NCI-H2107 treated with DMSO at 0.1 percent for 48 hours (cell line): ENCODE measurements at regions not wholly inside any gene's neighbourhood (a gene's known extent, or its start where the extent isn't known, plus 50 kb on each side); places are given as distances from the start of the nearest gene placed in this dataset.

ENCODE experiments used
- DNase-seq: peaks from one replicate; lab custom pipeline; 2025; ENCODE audit not compliant: unreplicated experiment; lab: John Stamatoyannopoulos, UW

DNA sequence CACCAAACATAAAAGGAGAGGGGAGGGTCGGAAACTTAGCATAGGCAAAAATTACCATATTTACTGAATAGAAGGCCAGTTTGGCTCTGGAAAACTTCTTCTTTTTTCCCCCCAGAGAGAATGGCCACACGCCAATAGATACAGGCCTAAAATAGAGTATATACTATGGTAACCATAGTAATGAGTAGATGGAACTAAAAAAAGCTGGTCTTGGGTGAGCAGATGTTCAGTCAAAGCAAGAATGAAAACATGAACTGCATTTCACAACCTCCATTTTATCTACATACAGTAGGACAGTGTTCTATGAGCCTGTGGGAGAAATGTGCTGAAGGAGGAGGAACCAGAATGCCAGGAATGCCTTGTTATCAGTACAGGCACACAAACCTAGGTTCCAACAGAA lies 141.7 kb upstream of the SEMA3A start:
- DNase-seq, result no peak

DNA sequence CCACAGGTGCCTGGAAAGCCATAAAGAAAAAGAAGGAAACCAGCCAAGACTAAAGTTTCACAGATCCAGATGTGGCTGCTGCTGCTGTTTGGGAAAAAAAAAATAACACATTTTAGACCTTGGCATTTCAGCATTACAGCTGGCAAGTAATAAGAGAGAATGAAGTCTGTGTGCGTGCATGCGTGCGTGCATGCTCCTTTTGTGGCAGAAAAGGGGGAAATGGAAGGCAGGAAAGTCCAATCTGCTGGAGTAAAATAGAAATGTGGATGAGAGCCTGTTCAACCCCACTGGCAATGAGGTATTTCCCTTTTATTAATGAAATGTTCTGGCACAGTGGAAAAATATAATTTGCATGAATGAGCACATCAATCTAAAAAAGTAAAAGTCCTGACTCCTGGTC lies 137.0 kb upstream of the SEMA3A start:
- DNase-seq, result no peak

DNA sequence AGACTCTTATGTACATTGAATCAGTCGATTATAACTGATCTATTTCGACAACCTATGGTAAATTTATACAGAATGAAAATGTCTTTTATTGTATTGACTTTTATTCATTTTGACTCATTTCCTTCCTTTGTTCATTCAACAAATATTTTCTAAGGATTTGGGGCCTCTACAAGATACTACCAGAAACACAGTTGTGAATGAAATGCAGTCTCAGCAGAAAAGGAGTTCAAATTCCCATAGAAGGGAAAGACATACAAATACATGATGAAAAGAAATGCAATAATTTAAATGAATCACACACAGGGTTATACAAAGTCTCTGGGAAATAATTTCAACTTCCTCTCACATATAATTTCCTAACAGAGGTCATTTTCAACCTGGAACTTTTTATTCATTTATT lies 134.0 kb upstream of the SEMA3A start:
- no peak for DNase-seq

DNA sequence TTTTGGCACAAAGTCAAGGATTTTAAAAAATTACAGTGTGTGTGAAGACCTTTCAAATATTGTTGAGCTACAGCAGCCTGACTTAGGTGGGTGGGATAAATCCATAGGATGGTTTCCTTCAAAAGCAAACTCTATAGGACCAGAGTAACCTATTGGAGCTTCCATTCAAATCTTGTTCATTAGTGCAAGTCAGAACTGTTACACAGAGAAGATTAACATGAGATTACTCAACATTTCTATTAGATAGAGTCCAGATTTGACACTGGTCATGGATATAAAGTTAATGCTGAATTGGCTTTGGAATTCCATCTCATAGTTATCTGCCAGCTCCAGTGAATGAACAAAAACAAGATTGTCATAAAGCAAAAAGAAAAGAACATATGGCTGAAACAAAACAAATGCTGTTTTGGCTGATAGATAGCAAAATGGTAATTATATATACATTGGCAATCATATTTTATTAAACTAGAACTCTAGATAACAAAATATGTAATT lies 129.6 kb upstream of the SEMA3A start:
- DNase-seq, result no peak

DNA sequence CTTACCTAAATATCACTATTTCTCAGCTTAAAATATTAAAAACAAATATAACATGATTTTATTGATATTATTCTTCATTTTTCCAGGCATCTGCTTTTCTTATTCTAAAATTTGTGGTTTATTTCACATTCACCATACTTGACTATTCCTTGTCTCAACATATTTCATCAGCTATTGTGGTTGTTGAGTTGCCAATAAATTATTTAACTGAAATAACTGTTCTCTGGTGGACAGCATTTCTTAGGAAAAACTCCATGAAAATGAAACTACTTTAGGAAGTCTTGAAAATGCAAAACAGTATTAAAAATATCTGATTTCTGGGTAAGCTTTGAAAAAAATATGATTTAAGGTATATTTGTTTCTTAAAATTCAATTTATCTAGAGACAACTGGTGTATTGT lies 122.9 kb upstream of the SEMA3A start:
- DNase-seq, result no peak

DNA sequence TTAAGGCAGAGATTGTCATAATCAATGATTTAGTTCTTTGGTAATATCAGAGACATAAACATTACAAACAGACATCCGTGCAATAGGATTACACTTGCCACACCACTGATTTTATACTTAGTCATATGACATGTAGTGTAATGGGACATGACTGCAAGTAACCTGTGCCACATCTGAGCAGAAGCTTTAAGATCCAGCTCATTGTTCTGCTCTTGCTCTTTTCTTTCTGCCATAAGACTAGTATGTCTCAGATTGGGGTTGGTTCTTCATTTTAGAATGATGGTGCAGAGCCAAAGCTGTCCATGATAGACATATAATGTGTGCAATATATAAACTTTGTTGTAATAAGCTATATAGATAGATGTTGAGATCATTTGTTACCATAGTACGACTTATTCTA lies 119.7 kb upstream of the SEMA3A start:
- no peak for DNase-seq

DNA sequence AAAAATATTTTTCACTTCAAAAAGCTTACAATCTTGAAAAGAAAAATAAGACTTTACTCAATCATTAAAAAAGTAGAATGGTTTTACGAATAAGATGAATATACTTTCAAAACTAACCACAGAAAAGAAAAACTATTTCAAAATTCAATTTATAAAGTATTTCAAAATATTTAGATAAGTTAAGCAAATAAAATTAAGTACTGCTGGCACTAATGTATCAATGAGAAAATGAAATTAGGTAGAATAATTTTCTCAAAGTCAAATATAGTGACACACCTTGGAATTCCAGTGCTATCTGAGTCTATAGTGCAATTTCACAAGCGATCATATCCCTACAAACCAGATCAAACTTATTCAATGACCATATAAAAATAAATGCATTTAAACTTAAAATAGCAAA lies 109.8 kb upstream of the SEMA3A start:
- no peak for DNase-seq

DNA sequence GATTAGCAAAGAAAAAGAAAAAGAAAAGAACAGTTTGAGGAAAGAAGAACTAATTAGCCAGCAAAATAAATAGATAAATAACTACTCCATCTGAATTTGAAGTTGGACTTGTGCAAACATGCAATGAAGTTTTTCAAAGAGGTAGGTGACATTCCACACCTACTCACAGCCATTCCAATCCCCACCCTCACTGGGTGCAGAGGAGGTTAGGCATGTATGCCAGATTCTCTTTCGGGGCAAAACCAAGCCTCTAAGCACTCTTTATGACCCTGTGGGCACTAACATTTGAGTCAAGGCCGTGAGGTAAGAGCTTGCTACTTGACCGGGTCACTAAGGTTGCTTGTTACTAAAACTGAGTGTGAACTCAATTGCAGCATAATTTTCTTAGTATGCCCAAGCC lies 108.4 kb upstream of the SEMA3A start:
- no peak for DNase-seq

DNA sequence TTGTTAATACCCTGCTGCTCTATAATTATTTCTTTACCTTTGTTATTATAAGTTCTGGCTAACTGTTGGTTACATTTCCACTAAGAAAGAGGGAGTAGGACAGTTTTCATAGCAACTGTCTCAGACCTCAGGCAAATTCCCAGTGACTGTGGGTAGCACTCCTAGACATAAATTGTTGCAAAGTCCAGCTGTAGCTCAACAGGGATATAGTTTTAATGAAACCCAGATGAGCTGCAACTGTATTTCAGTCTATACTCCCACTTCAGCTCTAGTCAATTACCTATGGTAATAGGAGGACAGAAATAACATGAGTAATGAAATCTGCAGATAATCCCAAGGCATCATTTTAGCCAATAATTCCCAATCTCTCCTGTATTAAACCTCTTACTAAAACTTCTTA lies 103.0 kb upstream of the SEMA3A start:
- DNase-seq, result no peak

DNA sequence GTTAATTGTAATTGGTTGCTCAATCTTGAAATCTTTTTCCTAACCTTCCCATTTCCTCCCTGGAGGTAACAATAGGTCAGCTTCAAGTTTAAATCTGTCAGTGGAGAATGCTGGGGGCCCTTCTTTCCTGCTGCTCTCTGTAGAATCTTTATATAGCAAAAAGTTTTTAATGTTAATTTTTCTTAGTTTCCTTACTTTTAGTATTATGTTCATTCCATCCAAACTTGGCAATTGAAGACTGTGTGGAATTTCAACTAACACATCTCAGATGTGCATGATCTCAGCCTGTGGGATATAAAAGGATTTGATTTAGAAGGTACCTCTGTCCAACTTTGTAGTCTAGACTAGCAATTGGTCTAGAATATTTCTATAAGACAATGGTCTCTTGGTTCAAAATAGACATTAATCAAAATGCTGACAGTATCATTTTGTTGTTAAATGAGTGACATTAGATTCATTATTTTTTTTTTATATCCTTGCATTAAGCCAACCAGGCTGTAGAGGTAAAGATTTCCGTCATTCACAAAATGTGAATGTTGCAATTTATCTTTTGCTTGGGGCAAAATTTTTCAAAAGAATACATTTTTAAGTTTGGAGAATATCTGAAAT lies 100.4 kb upstream of the SEMA3A start:
- DNase-seq, result no peak

DNA sequence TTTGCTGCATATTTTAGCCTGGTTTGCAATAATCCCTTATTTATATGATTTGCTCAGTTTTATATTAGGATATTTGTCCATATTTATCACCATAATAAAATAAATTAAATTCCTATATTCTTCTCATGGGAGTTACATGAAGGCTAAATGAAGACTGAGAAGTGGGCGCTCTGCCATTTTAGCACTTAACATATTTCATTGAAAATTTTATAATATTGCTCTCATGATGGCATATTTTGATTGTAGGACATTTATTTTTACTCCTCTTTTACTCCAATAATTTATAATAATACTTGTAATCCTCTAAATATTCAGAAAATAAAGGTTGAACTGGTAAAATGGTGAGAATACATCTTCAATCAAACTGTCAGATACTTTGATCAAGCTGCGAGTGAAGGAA lies 99.8 kb upstream of the SEMA3A start:
- DNase-seq, result no peak

DNA sequence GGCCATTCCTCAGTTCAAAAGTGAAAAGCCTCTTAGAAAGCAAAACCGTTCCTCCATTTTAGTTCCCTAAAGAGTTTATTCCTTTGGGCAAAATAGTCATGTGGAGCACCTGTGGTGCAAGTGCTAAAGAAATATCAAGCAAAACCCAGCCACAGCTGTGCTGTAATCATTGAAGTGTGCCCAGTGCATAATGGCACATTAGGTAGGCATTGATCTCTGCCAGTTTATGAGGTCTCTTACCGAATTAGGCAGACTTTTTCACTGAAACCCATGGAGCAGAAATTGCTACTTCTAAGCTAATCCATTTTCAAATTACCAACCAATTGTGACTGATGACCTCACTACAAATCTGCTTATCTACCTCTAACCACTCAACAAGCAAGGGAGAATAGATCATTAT lies 97.2 kb upstream of the SEMA3A start:
- peak; percentile 98 for DNase-seq

DNA sequence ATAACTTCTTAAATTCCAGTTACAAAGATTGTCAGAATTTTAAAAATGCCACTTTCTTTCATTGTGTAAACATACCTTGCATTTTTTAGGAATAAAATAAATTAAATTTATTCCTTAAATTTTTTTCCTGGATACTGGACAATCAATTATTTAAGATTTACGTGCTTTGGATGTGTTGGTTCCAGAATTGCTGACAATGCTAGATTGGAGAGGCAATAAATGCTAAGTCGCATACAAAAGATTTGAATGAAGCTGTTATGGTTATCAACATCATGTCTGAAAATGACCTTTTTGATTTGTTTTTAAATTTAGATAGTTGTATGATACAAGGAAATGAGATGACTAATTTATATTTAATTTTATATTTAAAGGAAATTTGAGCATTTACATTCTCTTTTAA lies 89.2 kb upstream of the SEMA3A start:
- no peak for DNase-seq

DNA sequence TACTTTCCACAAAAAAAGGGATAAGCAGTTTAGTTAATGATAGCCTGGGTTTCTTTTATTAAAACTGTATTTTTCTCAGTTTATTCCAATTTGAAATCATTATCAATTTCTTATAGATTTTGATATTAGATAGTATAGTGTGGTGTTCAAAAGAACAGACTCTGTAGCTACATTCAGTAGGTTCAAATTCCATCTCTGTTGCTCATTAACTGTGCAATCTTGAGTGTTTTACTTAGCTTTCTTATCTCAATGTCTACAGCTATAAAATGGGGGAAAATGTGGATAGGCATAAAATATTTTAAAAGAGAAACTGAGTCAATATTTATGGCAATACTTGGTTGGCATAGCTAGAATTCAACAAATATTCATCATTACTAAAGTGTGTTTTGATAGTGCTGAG lies 86.9 kb upstream of the SEMA3A start:
- no peak for DNase-seq

DNA sequence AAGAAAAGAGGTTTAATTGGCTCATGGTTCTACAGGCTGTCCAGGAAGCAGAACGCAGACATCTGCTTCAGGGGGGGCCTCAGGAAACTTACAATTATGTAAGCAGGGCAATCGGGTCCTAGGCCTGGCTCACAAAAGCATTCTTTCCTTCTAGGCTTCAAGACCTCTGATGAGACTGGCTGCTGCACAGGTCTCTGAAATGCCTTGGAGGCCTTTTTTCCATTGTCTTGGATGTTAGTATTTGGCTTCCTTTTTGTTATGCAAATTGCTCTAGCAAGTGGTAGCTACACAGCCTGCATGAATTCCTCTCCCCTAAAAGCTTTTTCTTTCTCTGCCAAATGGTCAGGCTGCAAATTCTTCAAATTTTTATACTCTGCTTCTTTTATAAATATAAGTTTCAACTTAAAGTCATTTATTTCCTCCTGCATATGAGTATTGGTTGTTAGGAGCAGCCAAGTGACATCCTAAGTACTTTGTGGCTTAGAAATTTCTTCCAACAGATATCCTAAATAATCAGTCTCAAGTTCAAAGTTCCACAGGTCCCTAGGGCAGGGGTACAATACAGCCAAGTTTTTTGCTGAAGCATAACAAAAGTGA lies 83.1 kb upstream of the SEMA3A start:
- DNase-seq, result no peak

DNA sequence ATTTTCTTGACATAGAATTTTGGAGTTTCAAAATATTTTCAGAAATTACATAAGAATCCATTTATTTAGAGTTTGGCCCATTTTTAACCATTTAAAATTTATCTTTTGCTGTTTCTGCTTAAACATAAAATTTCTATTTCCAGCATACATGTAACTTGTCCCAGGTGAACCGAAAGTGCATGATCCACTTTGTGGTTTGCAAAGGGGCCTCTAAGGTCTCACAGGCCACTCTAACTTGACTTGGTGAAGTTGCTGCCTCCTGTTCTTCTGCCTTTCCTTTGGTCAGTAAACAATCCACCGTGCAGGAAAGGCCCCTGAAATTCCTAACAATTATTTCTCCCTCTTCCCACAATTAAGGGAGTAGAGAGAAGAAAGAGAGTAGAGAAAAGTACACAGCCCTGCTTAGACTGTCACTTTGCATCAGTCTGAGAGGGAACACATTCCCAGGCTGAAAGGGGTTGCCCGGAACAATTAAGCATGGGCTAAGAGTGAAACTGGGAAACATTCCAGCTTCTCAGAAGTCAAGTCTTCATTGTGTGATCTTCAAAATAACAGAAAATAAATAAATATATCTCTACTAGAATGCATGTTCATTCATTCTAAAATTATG lies 79.5 kb upstream of the SEMA3A start:
- DNase-seq, result no peak

DNA sequence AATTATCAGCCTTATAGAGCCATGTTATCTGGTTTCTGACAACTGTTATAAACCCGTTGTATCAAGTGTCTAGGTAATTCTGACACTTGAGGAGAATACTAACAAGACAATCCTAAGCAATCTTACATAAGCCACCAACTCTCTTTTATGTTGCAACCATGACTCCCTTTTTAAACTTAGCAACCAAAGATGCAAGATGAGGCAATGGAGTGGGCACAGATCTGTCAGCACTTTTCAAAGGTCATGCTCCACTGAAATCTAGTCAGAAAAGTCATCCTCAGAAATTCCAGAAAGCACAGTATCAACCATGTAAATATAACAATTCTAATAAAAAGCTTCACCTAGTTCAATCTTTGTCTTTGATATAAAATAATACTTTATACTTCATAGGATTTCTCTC lies 77.0 kb upstream of the SEMA3A start:
- no peak for DNase-seq

DNA sequence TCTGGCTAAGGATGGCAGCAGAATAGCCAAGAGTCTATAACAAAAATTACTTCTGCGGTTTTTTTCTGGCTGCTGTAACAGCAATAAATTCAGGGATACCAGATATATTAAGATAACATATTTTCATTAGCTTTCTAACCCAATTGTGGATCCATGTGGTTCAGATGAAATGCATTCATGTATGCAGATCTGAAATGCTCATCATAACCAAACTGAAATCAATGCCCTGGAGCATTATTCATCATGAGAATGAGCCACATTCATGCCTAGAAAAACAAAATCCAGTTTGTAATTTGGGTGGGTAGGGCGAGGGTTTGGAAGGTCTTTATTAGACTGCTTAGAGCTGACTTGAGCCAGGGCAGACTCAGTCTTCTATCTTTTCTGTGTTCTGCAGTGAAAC lies 69.8 kb upstream of the SEMA3A start:
- DNase-seq, result no peak

DNA sequence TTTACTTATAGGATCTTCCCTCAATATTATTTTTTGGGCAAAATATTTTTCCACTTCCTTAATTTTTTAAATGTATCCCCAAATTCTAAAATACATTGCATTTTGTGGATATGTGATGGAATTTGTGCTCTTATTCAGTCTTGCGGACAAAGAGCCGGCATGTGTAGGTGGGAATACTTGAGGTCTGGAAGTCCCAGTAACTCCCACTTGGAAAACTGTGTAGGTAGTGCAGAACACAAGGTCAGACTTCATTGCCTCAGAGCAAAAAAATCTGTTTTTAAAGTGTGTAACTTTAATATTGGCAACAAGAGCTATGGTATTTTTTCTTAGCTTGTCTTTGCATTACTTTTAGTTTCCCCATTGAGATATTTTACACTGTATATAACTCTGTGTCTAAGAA lies 68.5 kb upstream of the SEMA3A start:
- no peak for DNase-seq

DNA sequence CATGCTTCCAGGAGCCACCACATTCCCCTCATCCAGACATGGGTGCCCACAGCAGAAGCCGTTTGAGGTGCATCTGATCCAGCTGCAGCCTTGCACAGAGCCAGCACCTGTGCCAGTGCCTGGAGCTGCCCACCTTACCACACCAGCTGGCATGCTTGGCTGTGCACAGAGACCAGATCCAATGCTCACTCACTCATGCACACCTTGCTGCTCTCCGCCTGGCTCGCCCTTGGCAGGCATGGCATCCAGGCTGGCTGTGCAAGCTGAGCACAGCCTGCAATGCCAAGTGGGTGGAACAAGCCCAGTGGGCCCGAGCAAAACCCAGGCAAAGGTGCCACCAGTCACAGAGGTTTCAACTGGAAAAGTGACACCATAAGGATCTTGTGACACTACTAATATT lies 66.9 kb upstream of the SEMA3A start:
- no peak for DNase-seq

DNA sequence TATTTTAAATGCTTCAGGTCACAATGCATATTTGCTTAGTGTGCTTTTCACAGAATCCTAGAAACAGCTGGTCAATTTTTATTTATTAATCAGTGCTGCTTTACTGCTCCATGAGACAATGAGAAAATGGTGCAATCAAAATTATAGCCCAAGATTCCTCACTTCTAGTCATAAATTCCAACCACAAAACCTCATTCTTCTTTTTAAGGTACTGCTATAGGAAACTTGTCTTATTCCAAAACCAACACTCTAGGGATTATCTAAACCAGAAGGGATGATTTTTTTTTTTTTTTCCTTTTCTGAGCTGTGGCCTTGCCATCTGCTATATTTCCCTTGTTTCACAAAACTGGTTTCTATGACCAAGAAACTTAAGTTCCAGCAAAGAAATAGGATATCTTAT lies 64.0 kb upstream of the SEMA3A start:
- DNase-seq, result no peak

DNA sequence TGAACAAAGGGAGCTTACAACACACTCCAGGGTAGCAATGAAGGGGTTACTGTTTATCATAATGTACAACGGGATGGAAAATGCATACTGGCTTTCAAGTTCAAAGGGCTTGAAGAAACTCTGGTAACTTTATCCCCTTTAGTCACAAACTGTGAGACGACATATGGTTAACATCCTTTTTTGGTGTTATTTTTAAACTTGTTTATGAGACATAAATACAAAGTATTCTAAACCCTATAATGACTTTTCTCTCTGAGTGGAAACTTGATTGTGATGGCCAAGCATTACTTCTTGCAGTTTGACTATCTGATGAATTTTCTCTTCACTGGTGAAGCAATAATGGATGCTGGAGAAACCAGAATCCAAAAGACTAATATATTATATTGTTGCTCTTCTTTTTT lies 62.0 kb upstream of the SEMA3A start:
- DNase-seq, result no peak

DNA sequence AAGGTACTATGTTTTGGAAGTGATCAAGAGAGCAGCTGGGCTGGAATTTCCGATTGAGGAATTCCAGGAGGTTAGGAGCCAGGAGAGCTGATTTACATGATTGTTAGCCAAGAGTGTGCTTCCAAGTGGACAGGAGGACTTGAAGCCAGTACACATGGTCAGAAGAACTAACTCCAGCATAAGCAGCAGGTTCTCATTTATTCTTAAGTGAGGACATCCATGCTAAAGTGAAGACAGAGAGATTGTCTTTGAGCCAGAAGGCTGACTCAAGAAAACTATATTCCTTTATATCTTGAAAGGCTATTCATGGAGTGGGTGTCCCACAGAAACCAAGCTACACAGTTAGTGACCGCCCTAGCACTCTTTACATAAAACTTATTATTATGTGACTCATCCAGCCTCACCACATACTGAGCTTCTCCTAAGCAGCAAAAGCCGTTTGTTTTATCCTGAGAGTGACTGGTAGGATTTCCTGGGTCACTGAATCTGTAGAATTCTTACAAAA lies 56.7 kb upstream of the SEMA3A start:
- no peak for DNase-seq
